ENCODE measurements at regions not wholly inside any gene's neighbourhood (a gene's known extent, or its start where the extent isn't known, plus 50 kb on each side); places are given as distances from the start of the nearest gene placed in this dataset.

- Mint-ChIP-seq H3K27ac (no peak overlapping the region), H3K9me3 (no peaks in the 10 kb centered on the region), H3K36me3 (ENCODE audit: low read depth) (no peaks in the 10 kb centered on the region), H3K4me1 (peaks cover 38% of the 10 kb centered on the region), H3K27me3 (ENCODE audit: low read depth, poor library complexity) (peaks cover 83% of the 10 kb centered on the region), H3K4me3 (no peak overlapping the region)
- DNase-seq = no peak
- TF ChIP-seq, protein P1, sequence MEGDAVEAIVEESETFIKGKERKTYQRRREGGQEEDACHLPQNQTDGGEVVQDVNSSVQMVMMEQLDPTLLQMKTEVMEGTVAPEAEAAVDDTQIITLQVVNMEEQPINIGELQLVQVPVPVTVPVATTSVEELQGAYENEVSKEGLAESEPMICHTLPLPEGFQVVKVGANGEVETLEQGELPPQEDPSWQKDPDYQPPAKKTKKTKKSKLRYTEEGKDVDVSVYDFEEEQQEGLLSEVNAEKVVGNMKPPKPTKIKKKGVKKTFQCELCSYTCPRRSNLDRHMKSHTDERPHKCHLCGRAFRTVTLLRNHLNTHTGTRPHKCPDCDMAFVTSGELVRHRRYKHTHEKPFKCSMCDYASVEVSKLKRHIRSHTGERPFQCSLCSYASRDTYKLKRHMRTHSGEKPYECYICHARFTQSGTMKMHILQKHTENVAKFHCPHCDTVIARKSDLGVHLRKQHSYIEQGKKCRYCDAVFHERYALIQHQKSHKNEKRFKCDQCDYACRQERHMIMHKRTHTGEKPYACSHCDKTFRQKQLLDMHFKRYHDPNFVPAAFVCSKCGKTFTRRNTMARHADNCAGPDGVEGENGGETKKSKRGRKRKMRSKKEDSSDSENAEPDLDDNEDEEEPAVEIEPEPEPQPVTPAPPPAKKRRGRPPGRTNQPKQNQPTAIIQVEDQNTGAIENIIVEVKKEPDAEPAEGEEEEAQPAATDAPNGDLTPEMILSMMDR (IDR thresholded peaks at IDR 0.05) = no peak
Observed at GRCh38 chr2:120545521-120546047, 190.1 kb upstream of the GLI2 start.

DNA sequence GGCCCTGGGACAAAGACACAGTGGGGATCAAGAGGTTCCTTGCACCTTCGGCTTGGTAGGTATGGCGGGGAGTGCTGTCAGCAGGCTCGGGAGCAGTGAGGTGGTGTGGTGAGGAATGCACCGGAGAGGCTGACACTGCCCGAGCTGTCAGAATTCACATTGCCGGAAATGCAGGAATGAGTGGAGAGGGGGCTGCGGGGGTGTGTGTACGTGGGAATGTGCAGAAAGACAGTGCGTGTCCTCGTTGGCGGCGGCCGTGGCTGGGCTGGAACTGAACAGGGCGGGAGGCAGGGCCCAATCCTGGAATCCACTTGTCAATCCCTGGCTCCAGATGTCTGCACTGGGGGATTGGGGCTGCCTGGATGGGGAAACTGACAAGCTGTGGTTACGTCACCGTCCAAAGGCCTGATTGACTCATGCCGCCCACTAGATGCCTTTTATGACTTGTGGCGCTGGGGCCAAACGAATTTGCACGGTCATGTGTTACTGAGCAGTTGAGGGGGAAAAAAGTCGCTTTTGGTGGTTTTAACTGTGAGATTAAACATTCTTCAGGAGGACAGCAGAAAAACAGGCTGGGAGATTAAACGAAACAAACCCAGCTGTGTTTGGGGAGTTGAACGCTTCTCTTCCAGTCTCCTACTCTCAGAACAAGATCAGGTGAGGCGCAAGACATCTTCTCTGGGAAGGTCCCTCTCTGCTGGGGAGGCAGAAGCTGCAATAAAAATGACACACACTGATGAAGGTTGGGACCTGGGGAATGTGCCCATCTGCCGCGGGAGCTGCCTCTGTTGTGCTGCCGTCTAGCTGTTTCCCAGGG is 189.4 kb upstream of the GLI2 start:
- Mint-ChIP-seq H3K9me3 (no peaks in the 10 kb centered on the region), H3K4me3 (peak overlapping the region; percentile 28), H3K36me3 (ENCODE audit: low read depth) (no peaks in the 10 kb centered on the region), H3K27me3 (ENCODE audit: low read depth, poor library complexity) (peaks cover 88% of the 10 kb centered on the region), H3K27ac (no peak overlapping the region), H3K4me1 (peaks cover 36% of the 10 kb centered on the region)
- DNase-seq = peak; percentile 55
- TF ChIP-seq, protein P1 (IDR thresholded peaks at IDR 0.05) = no peak

DNA sequence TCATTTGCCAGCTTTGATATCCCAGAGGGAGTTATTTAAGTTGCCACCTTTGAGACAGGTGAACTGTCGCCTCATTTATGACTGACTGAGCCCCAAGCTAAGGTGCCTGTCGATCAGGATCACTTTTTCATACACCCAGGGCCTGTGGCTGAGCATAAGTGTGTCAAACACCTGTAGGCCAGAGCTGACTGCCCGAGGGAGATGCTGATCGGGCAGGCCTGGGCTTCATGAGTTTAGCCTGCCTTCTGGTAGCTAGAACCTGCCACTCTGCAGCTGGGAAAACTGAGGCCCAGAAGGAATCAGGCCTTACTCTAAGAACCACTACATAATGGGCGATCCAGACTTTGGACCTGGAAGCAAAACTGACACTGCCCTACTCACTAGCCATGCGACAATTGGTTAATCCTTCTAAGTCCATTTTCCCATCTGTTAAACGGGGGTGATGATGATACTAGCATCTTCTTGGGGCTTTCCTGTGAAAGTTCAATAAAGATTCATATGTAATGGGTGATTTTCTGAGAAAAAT is 188.7 kb upstream of the GLI2 start:
- H3K4me1 Mint-ChIP-seq = peaks cover 34% of the 10 kb centered on the region
- no peak overlapping the region for H3K27ac Mint-ChIP-seq
- H3K27me3 Mint-ChIP-seq (ENCODE audit: low read depth, poor library complexity) = peaks cover 88% of the 10 kb centered on the region
- no peaks in the 10 kb centered on the region for H3K36me3 Mint-ChIP-seq (ENCODE audit: low read depth)
- H3K4me3 Mint-ChIP-seq = no peak overlapping the region
- TF ChIP-seq, protein P1 (IDR thresholded peaks at IDR 0.05) = no peak
- no peak for DNase-seq
- H3K9me3 Mint-ChIP-seq = no peaks in the 10 kb centered on the region

- Mint-ChIP-seq H3K27me3 (ENCODE audit: low read depth, poor library complexity) (peaks cover 88% of the 10 kb centered on the region), H3K36me3 (ENCODE audit: low read depth) (no peaks in the 10 kb centered on the region), H3K4me3 (no peak overlapping the region), H3K4me1 (peaks cover 37% of the 10 kb centered on the region), H3K27ac (no peak overlapping the region), H3K9me3 (no peaks in the 10 kb centered on the region)
- no peak for DNase-seq
- TF ChIP-seq, protein P1 (IDR thresholded peaks at IDR 0.05) = no peak
Observed at GRCh38 chr2:120547662-120548061, 188.0 kb upstream of the GLI2 start.

DNA sequence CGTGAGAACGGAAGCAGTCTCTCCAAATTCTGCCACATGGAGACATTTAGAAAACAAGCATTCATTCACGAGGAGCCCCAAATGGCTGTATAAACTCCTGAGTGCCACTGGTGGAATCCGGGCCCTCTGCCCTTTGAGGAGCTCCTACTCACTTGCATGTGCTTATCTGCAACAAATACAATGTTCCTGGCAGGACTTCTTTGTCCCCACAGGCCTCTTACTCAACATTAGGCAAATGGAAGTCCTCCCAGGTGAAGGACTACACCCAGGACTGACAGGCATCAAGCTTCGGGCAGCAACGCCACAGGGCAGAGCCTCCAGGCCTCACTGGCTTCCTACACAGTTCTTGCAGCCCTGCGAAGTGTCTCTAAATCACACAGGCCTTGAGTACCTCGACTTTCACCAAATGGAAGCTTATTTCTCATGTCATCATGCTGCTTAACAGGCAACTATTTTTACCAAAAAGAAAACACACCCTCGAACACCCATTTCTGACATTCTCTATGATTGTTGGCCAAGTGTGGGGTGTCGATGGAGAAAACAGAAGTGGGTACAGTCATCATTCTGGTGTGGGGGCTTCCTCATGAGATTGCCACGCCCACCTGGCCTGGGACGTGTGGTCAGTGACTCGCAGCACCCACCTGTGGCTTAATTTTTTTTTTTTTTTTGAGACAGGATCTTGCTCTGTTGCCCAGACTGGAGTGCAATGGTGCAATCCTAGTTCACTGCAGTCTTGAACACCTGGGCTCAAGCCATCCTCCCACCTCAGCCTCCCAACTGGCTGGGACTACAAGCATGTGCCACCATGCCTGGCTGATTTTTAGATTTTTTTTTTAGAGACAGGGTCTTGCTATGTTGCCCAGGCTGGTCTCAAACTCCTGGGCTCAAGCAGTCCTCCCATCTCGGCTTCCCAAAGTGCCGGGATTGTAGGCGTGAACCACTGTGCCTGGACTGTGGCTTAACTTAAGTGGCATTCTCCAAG is 186.8 kb upstream of the GLI2 start:
- no peak overlapping the region for H3K4me3 Mint-ChIP-seq
- H3K9me3 Mint-ChIP-seq = no peaks in the 10 kb centered on the region
- H3K27ac Mint-ChIP-seq = no peak overlapping the region
- H3K27me3 Mint-ChIP-seq (ENCODE audit: low read depth, poor library complexity) = peaks cover 90% of the 10 kb centered on the region
- DNase-seq = no peak
- TF ChIP-seq, protein P1 (IDR thresholded peaks at IDR 0.05) = no peak
- no peaks in the 10 kb centered on the region for H3K36me3 Mint-ChIP-seq (ENCODE audit: low read depth)
- H3K4me1 Mint-ChIP-seq = peaks cover 41% of the 10 kb centered on the region
